ENCODE measurements at regions not wholly inside any gene's neighbourhood (a gene's known extent, or its start where the extent isn't known, plus 50 kb on each side); places are given as distances from the start of the nearest gene placed in this dataset.
"Not testable (repeated sequence)": the region's sequence is repeated elsewhere in the genome, so short reads cannot be mapped to it uniquely, and the experiment has no call there.

DNA sequence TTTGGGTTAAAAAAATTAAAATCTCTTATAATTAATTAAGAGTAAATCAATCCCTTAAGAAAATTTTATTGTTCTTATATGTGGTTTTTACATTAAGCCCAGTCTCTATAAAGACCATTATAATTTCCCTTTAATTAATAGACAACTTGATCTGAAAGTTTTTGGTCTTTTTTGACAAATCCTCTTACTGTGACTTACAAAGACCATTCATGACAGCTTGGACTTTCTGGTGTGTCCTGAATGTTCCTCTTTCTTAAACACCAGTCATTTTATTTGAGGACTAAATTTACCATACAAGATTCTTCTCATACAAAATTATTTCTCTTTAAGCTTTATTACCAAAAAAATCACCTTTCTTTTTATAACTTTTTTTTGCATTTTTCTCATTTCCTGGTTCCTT is 368.3 kb downstream of the ADGRD1 start:
- DNase-seq, result no peak

DNA sequence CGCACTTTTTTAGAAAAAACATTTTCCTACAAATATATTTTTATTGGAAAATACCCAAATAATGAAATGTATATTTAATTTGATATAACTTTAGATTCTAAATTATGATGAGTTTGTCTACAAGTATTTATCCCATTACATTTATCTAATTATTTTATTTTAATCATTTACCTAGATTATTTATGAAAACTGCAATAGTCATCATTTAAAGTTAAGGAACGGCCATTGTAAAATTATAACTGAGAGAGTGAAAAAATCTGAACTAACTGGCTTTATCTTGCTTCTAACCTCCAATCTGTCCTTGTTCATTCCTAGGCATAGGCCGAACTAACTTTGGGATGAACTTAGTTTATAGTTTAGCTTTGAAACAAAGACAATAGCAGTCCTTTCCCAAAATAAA is 368.8 kb downstream of the ADGRD1 start:
- not testable (repeated sequence) for DNase-seq

DNA sequence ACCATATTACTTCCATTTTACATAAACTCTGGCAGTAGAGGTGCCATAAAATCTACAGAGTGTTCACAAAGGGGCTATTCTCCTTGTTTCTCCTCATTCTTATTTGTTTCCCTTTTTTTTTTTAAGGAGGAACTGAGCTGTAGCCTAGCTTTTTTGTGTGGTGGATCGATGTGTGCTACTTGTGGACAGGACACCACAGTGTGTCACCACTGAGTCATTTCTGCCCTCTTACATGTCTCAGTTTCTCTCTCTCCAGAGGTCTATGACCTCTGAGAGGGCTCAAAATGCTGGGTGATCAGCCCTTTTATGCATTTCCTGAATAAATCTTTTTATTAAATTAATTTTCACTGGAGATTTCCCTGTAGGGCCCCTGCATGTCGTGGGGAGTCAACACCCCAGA is 370.2 kb downstream of the ADGRD1 start:
- DNase-seq, result no peak

DNA sequence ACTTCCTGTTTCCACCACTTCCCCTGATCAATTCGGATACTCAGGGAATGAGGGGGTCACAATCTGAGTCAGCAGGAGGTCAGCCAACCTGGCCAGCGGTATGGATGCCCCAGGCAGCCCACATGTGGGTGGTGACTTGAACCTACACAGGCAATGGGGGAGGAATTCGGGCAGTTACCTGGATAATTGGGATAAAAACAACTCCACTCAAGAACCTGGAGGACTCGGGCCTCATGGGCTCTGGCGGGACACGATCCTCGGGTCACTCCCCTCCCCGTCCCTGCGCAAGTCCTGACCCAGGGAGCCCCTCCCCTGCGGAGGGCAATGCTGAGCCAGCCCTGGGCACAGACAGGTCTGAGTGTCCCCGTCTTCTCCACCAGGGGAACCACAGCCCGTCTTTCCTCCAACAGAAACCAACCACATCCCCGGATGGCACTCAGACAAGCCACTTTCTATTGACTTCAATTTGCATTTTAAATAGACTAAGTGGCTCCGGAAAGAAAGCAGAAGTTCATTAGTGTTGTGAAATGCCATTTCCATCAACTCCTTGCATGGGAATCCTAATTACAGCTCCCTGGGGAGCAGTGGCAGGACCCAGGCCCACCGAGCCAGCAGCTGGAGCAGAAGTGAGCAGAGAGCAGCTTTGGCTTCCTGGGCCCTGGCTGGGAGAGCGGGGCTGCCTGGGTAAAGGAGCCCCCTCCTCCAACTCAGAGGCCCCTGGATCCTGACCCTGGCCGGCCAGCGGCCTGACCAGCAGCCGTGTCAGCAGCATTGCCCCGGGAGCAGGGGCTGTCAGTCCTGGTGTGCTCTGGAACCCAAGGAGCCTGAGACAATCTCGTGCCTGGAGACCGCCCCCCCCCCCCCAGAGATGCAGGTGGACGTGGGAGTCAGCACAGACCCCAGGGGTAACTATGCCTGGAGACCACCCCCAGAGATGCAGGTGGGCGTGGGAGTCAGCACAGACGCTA is 374.1 kb downstream of the ADGRD1 start:
- DNase-seq, result peak in 1 of 2 donors; percentile 6

DNA sequence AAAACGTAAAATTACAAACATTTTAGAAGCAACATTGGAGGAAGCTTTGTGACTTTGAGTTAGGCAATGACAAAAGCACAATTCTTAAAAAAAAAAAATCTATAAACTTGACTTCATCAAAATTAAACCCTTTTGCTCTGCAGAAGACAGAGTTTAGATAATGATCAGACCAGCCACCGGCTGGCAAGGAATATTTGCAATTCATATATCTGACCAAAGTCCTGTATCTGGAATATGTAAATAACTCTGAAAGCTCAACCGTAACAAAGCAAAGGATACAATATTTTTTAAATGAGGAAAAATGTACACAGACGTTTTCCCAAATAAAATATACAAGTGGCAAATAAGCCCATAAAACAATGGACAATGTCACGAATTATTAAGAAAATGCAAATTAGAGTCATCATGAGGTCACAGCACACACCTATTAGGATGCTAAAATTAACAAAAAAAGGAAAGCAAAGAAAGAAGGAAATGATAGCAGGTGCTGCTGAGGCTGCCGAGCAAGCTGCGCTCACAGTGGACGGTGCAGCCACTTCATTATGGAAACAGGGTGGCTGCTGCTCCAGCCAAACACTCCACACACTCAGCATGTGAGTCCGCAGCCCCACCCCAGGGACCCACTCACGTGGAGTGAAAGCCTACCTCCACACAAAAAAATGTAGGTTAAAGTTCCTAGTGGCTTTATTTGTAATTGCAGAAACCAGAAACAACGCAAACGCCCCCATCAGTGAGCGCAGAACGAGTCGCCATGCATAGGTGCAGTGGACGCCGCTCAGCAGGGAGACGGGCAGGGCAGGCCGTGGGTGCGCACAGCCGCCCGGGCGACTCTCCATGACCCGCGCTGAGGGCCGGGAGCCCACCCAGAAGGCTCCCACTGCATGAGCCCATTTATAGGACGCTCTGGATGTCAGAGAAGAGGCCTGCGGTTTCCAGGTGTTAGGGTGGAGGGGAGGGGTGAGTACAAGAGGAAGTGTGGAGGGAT is 375.4 kb downstream of the ADGRD1 start:
- DNase-seq, result not testable (repeated sequence)

DNA sequence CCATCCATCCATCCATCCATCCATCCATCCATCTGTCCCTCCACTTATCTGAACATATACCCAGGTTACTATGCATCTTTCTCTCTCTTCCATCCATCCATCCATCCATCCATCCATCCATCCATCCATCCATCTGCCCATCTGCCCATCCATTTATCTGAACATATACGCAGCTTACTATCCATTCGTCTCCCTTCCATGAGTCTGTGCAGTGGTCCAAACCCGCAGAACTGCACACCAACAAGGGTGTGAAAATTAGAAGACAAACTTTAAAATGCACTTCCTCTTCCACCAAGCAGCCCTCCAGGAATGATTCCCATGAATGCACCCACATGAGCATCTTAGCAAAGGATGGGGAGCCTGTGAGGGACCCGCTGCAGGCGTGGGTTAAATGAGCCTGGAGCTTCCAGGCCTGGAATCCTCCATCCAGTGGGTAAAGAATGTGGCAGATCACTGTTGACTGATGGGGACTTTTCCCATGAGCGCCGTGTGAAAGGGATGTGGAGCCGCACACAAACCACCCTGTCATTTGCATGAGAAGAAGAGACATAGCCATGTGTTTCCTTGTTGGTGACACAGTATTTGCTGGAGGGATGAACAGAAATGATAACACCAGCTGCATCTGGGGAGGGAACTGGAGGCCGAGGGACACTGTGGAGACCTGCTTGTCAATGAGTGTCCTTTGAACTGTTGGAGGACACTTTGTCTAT is 376.6 kb downstream of the ADGRD1 start:
- no peak for DNase-seq

DNA sequence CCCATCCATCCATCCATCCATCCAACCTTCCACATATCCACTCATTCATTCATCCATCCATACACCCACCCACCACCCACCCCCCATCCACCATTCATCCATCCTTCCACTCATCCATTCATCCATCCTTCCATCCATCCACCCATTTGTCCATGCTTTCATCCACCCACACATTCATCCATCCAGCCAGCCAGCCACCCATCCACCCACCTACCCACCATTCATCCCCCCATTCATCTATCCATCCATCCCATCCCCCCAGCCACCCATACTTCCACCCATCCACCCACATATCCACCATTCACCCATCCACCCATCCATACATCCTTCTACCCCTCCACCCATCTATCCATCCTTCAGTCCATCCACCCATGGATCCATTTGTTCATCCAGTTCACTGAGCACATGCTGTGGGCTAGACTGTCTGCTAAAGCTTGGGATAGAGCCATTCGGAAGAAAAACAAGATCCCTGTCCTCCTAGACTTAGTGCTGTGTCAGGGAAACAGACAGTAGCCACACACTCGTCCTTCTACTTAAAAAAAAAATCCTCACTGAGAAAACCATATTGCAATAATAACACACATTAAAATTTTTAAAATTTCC is 377.5 kb downstream of the ADGRD1 start:
- no peak for DNase-seq

DNA sequence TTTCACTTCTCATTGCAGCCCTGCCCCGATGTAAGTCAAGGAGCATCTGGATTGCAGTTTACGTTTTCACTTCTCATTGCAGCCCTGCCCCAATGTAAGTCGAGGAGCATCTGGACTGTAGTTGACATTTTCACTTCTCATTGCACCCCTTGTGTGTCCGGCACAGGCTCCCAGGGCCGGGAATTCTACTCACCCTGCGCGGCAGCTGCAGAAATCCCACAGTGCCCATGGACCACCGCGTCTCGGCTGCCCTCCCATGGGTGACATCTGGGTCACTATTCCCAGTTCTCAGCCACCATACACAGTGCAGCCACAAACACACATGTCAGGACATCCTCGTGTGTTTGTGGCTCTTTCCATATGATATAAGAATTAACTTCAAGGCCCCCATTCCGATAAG is 378.5 kb downstream of the ADGRD1 start:
- no peak for DNase-seq

DNA sequence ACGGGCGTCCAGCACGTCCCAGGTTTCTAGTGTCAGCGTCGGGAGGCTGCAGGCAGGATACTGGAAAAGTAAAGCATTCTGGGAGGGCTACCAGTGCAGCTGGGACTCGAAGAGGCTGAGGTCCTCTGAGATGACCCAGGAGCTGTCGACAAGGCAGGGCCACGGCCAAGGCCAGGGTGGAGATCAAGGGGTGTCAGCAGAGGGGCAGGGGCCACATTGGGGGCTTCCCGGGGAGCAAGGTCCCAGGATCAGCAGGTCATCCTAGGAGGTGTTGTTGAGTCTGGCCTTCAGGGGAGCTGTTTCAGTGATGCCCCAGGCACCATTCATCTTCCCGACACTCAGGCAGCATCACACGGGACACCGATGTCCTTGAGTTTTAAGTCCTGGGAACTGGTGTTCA is 377.8 kb upstream of the SFSWAP start:
- no peak for DNase-seq

DNA sequence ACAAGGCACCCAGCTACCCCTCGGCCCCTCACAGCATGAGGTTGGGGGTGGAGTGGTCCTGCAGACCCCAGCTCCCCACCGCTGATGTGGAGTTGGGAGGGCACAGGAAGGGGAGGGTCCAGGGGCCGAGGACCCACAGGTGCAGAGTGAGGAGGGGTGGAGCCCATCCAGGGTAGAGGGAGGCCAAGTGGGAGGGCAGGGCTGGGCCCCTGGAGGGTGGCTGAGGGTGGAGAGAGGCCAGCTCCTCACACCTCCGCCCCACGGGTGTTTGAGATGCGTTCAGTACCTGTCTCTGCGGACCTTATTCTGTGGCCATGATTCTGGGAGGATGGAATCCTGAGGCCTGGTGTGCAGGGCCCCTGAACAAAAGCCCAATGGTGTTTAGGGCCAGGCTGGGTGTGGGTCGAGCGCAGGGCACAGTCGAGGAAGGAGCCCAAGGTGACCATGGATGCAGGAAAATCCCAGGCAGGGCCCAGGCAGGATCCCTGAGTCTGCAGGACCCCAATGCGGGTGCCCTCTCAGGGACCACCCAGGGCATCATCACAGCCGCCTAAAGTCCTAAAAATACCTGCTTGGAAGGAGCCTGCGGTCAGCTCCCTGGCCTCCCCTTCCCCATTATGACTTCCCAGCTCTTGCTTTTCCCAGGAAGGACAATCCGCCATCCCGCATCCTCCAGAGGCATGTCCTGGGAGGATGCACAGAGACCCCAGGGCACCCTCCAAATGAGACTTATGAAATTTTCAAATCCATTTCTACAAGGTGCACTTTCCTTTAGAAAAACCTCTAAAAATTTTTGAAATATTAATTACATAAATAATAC is 377.1 kb upstream of the SFSWAP start:
- DNase-seq, result no peak

DNA sequence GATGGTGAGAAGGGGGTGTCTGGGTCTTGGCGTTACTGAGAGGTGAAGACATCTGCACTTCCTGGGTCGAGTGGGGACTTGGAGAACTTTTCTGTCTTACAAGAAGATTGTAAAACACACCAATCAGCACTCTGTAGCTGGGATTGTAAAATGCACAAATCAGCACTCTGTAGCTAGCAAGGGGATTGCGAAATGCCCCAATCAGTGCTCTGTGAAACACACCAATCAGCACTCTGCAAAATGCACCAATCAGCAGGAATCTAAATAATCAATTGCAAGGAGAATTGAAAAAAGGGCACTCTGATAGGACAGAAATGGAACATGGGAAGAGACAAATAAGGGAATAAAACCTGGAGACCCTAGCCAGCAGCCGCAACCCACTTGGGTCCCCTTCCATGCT is 376.1 kb upstream of the SFSWAP start:
- DNase-seq, result no peak

DNA sequence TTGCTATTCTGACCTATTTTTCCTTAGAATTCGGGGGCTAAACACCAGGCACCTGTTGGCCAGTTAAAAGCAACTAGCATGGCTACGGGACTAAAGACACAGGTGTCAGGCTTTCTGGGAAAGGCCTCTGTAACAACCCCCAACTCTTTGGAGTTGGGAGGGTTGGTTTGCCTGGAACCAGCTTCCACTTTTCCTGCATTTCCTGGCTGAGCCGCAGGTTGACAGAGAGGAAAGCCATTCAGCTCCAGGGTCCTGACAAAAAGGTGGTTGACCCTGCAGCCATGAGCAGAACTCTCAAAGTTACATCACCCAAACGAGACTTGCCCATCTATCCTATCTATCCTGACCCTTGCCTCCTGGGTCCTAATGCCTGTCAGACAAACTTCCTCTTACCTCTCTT is 375.4 kb upstream of the SFSWAP start:
- DNase-seq, result no peak

DNA sequence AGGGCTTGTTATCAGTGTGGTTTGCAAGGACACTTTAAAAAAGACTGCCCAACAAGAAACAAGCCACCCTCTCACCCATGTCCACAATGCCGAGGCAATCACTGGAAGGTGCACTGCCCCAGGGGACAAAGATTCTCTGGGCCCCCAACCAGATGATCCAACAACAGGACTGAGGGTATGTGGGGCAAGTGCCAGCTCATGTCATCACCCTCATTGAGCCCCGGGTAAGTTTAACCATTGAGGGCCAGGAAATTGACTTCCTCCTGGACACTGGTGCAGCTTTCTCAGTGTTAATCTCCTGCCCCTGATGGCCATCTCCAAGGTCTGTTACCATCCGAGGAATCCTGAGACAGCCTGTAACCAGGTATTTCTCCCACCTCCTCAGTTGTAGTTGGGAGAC is 373.0 kb upstream of the SFSWAP start:
- DNase-seq, result not testable (repeated sequence)

DNA sequence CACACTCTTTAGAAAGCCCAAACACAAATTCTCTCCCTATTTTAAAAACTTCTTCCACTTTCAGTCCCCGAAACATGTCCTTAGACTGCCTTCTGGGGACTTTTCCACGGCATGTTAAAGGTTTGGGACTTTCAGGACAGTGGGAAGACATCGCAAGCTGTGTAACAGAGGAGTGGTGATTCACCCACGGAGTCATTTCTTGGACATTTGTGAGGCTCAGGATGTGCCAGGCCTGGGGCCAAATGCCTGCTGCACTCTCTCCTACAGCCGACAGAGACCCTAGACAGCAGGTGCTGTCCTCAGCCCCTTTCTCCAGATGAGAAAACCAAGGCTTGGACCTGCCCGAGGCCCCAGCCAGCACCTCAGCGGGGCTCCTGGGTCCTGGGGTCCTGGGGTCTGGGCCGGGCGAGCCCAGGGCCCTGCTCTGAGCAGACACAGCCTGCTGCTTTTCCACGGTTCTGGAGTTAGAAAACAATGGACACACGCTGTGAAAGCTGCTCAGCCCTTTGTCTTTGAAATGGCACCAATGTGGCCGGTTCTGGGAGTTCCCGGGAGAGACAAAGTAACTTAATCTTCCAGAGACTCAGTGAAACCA is 370.2 kb upstream of the SFSWAP start:
- DNase-seq, result no peak

DNA sequence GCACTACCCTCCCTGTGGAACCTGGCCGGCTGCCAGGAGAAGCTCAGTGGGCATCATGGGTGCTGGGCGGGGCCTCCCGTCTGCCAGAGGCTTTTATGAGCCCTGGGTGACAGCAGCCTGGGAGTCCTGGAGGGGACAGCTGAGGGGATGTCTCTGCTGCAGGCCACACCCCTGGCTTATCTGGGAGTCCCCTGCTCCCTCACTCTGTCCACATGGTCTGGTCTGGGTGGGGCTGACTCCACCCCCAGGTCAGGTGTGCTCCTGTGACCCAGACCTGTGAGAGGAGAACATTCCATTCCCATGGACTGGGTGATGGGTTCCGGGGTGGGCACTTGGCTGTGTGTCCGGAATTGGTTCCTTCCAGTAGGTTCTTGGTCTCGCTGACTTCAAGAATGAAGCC is 369.3 kb upstream of the SFSWAP start:
- DNase-seq, result not testable (repeated sequence)

DNA sequence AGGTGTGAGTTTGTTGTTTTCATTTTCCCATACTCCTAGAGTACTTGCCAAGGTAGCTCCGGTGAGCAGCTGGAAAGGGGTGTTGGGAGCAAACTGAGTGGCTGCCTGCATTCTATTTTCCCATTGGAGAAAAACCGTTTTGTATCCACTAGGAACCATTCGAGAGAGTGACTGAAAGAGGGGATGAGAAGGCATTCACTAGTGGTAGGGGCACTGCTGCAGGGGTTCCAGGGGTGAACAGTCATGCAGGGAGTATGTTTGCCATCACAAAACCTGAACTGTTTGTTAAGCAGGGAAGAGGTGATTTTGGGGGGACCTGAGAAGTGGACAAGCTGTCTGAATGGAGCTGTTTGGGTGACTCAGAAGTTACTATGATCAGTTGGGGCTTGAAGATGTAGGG is 367.5 kb upstream of the SFSWAP start:
- DNase-seq, result not testable (repeated sequence)

DNA sequence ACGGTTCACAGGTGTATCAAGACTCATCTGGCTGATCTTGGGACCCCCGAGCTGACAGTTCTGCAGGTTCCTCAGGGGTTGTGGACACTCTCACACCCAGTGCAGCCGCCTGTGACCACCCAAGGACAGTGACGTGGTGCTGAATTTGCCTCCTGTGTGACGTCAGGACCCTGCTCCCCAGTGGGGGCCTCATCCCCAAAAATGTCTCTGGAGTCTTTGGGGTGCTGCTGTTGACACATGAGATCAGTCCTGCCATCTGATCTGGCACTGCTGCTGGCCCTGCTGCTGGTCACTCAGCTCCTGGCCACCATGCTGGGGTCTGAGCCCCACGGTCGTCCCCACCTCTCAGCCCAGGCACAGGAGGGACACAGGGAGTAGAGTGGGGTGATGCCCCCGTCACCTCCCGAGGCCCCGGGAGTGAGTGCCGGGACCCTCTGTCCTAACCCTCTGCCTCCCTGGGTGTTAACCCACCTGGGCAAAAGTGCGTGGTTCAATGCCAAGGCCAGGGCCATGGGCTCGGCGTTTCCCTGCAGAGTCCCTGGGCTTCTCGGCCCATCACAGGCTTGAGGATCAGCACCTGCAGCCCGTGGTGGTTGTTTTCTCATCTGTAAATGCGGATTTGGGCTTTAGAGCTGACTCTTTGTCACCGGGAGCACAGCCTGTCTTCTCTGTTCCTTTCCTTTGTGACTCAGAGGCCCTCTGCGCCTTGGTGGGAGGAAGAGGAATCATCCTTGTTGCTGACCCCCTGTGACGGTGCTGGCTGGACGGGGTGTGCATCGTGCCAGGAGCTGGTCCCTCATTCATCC is 366.0 kb upstream of the SFSWAP start:
- not testable (repeated sequence) for DNase-seq

DNA sequence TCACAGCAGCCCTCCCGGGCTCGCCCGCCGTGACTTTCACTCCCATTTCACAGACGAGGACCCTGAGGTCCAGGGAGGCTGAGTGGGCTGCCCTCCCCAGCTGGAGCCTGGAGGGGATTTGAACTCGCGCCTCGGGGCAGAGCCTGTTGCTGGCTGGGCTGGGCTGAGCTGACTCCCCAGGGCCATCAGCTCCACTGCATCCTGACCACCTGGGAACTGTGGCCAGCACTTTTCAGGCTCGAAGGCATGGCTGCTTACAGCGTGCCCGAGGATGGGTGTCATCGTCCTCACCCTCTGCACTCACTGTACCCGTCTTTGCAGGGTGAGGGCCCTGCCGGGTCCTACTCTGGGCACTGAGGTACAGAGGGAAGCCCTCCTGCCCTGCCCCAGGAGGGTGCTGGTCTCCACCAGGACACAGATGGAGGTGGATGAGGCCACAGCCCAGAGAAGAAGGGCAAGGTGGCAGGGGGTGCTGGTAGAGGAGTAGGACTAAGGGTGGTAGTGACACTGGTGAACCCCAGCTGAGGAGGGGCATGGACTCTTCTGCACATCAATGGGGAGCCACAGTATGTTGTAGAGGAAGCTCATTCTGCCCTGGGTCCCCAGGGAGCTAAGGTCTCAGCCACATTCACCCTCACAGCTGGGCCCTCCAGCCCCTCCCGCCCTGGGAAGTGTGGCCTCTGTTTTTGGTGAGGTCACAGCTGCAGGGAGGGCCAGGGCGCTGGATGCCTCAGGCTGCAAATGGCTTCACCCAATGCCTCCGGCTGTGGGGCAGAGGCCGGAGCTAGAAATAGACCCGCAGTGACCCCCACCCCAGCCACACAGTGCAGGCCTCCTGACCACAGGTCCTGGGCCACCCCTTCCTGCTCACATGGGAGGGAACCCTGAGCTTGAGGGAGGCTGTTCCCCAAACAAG is 365.1 kb upstream of the SFSWAP start:
- no peak for DNase-seq

All from CD4-positive, alpha-beta T cell treated with Interferon alpha-2 for 1 hour (primary cell).